ENCODE measurements at regions not wholly inside any gene's neighbourhood (a gene's known extent, or its start where the extent isn't known, plus 50 kb on each side); places are given as distances from the start of the nearest gene placed in this dataset.

DNA sequence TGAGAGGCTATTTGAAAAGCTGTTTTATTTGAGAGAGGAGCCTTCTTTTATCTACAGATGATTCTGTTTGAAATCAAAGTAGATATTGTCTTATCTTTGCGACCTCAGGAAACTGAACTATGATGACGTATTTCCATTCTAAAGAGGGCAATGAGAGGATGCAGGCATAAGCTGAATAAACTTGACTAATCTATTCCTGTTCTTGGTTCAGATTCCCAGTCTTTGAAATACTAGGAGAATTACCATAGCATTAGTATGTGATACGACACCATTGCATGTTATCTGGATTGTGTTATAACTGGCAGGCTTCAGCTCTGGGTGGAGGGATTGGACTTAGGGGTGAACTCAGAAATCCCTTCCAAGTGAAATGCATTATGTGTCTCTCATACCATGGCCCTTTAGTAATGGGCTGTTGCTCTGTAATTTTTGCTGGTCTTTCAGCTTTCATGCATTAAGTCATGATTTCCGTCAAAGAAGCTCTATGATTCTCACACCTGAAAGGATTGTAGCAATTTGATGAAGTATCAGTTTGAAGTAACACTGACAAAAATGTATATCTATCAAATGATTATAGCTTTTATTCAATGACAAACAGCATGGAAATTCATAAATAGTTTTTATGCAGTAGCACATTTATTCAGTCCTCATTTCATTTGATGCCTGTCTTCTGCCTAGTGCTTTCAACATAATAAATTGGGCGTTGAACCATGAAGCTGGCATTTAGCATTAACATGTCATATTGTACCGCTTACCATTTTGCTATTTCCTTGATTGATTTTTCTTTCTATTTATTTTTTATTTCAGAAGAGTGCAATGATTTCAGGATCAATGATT is 138.4 kb upstream of the SPACA1 start:
- no peak for DNase-seq (ENCODE audit: low read depth)

DNA sequence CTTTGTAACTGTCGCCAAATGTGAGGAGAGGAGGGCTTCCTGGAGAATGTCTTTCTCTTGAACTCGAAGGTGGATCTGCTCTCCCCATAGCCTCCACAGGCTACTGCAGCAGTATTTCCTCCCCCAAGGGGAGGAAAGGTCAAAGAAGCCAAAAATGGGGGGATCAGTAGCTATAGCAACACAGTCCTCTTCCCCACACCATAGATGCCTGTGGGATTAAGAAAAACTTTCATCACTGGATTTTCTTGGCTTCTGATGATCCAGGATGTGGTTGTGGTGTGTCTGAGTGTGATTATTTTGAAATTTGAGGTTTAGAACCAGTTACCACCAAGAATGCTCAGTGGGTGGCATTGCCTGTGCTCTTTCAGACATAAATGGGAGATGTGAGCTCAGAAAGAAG is 140.1 kb upstream of the SPACA1 start:
- DNase-seq (ENCODE audit: low read depth): peak; percentile 68

DNA sequence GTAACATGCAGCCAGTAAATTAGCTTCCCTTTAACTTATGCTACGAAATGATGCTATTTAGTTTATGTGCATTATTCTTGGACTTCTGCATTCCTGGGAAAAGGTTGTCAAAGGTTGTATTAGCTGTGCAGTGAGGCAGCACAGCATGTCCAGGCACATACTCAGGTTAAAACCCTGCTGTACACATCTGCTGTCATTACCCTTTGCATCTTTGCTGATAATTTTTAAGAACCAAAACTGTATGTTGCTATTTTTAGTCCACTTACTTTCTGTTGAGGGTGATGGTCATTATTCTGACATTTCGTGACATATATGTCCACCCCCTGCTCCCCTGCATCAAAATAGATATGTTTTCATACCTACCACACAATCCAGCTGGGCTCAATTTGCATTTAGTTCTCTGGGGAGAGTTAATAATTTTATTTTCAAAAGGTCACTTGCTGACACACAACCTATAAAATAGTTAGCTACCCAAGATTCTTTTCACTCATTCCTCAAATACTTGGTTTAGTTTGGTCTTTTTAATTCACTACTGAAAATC is 142.5 kb upstream of the SPACA1 start:
- no peak for DNase-seq (ENCODE audit: low read depth)

DNA sequence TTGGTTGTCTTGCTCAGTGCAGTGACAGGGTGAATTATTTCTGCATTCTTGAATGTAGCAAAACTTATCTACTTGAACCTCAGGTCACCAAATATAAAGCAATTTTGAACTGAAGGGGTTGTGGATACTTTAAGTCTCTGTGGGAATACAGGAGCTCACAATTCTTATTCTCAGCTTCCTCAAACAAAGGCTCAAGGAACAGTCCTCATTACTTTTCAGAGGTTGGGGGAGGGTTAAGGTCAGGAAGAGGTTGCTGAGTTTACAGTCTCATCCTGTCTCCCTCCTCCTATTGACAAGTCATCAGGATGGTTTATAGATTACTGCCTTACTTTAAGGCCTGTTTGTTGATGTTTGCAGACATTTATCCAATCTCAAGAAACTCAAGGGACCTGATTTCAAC is 143.6 kb upstream of the SPACA1 start:
- DNase-seq (ENCODE audit: low read depth): no peak

DNA sequence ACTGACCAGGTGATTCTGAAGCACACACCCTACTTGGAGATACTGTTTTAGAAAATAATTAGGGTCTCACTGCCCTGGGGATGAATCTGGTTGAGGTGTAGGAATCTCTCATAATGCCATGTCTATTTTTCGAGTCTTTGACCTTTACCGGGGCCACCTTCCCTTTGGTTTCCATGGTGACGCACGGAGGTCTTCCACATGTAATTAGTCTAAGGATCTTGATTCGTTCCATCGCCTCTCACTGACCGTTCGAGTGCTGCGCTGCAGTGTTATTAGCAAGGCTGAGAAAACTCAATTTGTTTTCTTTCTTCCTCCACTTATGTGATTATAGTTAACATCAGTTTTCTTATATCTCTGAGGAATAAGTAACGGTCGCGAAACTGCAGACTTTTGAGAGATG is 144.3 kb upstream of the SPACA1 start:
- no peak for DNase-seq (ENCODE audit: low read depth)

DNA sequence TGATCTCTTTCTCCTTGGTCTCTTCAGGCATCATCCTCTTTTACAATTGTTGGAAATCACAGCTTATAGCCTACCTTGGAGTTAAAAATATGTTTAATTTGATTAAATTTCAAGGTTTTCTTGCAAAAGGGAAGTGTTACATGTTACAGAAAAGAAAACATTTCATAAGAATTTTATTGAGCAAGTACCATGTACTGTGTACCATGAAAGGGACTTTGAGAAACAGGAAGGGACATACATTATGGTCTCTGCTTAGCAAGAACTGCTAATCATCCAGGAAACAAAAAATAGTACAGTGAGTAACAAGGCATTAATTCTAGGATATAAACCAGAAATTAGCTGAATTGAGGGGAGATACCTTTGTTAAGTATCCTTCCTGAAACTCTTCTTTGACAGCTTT is 145.3 kb upstream of the SPACA1 start:
- DNase-seq (ENCODE audit: low read depth): no peak

DNA sequence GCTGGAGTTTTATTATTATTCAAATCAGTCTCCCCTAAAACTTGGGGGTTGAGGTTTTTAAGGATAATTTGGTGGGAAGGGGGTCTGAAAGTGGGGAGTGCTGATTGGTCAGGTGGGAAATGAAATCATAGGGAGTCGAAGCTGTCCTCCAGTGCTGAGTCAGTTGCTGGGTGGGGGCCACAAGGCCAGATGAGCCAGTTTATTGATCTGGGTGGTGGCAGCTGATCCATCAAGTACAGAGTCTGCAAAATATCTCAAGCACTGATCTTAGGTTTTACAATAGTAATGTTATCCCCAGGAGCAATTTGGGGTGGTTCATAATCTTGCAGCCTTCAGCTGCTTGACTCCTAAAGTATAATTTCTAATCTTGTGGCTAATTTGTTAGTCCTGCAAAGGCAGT is 146.0 kb upstream of the SPACA1 start:
- no peak for DNase-seq (ENCODE audit: low read depth)

DNA sequence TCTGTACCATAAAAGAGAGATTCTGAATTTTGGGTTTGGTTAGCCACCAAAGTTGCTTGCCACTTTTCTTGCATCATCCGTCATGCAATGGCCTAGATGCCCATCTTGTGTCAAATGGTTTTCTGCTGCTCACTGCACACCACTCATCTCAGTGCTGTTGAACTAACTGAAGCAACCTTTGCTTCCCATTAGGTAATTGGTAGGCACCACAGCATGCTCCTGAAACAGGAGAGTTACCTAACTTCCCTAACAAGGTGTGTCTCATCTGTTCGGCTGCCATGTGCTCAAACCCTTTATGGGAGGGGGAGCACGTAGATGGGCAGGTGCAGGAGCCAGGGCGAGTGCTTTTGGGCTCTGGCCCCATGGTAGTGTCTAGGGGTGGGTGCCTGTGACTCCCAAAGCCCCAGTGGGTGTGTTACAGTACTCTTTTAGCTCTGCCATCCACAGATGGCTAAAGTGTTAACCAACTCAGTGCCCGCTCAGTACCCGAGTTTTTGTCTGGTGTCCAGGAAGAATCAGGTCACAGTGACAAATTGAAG is 147.4 kb upstream of the SPACA1 start:
- DNase-seq (ENCODE audit: low read depth): no peak

DNA sequence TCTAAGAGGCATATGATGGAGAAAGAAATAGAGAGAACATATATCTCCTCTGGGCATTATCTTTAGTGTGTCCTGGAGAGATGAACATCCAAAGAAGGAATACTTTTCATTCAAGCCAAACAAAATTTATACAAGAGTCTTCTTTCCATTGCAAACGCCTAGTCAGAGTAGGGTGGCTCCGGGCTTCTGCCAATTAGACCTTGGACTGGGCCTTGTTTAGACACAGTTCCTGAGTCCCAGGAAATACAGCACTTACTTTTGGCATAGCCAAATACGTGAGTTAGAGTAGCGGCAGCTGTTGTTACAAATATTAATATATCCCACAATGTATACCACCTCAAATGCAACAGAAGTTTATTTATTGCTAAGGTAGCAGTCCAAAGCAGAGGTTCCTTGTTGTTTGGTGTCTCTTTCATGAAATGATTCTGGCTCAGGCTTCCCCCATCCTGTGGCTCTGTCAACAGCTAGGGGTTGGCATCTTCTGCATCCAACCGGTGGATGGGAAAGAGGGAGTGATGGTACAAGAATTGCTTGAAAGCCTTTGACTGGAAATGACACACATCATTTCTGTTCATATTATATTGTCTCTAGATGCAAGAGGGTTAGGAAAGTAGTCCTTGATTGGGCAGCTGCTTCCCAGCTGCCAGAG is 148.0 kb upstream of the SPACA1 start:
- DNase-seq (ENCODE audit: low read depth): no peak

DNA sequence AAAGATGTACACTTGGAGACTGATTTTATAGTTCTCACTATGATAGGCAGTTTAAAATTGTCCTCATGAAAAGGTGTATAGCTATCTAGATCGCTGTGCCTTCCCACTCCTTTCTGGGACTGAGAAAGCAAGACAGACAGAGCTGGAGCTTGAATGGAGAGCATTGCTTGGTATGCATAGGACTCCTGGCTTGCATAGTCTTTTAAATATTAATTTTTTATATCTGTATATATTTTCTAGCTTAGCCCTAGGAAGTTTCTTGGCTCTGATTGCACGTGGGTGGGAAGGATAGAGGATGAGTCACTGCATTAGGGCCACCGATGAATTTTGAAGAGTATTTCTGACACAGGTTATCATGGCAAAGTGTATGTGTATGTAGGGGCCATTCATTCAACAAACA is 150.0 kb upstream of the SPACA1 start:
- DNase-seq (ENCODE audit: low read depth): no peak

DNA sequence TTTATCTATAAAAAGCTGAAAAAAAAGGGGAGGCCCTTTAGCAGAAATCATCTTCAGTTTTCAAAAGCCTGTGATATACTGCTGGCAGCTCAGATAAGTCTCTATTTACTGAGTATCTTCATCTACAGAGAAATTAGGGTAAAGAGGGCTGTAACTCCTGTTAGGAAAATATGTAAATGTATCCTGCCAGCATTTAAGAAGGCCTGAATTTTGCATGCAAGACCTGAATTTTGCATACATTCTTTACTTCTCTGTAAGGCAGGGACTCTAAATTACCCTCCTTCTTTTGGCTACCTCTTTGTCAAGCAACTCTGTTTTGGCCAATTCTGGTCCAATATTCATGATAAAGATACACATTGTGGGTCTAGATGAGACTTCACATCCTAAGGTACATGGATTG is 150.6 kb upstream of the SPACA1 start:
- DNase-seq (ENCODE audit: low read depth): no peak

DNA sequence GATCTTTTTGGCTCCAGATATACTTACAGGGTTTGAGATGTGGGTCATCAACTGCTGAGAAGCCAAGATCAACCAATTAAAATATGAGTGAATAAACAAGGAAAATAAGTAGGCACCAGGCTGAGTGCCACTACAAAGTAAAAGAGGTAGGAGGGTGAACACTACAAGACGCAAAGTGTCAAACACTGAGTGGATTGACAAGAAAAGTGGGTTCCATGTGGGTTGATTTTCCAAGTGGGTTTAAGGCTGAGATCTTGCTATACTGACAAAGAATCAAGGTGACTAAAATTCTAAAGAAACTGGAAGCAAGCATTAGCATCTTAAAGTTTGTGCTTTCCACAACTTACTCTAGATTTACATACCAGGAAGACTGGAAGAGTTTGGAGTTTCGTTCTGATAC is 160.4 kb upstream of the SPACA1 start:
- DNase-seq (ENCODE audit: low read depth): no peak

DNA sequence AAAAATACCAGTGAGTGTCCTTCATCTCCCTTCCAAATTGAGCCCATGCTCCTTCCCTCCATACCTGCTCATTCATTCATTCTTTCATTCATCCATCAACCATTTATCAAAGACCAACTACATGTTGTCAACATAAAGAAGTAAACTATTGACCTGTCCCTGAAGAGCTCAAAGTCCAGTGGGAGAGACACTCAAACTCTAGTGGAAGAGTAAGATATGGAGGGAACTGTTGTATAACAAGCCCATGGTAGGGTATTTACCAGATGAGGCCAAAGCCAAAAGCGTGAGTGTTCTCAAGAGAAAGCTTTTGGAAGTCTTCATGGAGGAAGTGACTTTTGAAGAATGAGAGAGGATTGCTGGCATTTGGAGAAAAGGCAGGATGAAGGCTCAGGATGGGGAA is 163.4 kb upstream of the SPACA1 start:
- DNase-seq (ENCODE audit: low read depth): no peak

DNA sequence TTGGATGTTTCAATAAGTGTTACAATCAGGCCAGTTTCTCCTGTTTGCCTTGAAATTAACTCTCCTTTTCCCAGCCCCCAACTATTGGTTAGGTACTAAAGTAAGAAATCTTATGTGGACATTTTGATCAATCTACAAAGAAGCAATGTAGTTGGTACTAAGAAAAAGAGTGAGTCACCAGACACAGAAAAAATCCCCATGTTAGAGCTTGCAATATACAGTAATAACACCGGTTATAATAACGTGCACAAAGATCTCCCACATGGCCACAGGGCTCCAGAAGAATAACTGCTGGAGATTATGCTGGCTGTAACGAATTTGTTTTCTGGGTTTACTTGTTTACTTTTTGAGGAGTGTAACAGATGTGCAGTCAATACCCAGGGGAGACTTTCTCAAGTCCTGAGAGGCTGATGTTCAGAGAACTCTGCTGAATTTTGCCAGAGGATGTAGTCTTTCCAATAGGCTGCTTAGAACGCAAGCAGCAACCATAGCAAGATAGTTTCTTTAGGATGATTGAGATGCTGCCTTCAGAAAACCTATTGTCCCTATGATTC is 166.2 kb upstream of the SPACA1 start:
- DNase-seq (ENCODE audit: low read depth): no peak

DNA sequence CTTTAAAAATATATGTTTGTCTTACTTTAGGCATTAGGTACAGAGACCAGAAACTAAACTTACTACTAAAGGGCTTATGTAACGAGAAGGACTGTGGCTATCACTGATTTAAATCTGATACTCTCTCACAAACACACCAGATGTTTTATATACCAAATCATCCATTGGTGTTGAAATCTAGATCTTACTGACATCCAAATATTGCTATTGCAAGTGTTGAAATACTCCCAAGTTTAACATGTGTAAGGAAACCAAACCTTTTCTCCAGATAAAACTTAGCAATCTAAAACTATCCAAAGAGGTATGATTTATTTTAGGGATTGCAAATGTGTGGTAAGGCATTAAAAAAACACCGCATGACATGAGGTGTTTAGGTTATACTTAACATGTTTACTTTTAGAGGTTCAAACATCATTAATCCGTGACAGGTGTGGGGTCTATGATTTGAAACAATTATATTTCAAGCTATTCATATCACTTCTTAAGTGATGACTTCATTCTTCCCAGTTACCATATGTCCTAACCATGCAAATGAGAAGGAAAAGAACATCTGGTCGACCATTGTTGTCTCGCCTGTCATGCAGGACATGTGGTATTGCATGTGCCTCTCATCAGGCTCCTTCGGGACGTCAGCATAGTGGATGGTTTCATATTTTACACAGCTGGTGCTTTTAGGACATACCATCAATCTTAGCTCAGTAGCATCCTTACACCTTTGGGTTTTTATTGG is 168.3 kb upstream of the SPACA1 start:
- DNase-seq (ENCODE audit: low read depth): peak; percentile 30

DNA sequence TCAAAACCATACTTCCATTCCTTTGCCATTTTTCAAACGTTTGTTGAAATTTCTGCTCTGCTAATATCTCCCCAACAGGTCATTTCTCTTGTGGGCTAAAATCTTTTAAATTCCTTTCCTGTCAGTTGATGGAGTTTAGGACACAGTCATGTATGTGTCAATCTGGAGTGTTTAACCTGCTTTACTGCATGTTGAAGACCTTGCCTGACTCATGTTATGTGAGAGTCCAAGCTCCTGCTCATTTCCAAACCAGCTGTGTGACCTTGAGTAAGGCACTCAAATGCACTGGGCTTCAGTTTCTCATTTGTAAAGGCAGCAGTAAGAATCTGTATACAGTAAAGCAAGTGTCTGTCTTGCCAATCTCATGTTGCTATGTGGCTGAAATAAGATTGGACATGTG is 171.9 kb upstream of the SPACA1 start:
- DNase-seq (ENCODE audit: low read depth): no peak

DNA sequence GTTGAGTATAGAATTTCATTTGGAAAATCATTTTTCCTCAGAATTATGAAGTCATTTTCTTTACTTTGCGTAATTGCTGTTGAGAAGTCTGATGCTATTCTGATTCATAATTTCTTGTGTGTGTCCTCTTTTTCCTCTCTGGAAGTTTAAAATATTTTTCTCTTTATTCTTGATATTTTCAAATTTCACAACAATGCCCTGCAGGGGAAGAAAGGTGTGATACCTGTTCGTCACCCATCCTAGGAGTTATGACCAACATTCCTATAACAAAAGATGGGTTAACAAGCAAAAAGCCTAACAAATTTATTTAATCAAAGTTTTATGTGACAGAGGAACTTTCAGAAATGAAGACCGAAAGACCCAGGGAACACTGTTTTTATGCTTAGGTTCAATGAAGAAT is 171.5 kb upstream of the AKIRIN2 start:
- DNase-seq (ENCODE audit: low read depth): no peak

DNA sequence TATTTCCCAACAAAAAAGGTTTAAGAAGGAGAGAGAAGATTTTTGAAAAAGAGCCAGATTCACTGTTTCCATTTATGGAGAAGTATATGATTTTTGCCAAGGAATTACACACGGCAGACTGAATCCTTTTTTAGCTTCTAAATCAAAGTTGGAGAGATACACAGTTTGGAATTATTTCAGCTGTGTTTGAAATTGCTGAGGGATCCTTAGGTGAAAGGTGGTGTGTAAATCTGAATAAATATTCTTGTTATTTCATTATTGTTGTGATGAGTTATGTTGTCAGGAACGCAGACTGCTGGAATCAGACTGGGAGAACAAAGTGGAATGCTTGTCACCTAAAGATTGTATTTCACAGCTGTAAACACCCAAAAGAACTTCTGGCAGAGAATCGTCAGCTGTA is 168.5 kb upstream of the AKIRIN2 start:
- DNase-seq (ENCODE audit: low read depth): no peak

DNA sequence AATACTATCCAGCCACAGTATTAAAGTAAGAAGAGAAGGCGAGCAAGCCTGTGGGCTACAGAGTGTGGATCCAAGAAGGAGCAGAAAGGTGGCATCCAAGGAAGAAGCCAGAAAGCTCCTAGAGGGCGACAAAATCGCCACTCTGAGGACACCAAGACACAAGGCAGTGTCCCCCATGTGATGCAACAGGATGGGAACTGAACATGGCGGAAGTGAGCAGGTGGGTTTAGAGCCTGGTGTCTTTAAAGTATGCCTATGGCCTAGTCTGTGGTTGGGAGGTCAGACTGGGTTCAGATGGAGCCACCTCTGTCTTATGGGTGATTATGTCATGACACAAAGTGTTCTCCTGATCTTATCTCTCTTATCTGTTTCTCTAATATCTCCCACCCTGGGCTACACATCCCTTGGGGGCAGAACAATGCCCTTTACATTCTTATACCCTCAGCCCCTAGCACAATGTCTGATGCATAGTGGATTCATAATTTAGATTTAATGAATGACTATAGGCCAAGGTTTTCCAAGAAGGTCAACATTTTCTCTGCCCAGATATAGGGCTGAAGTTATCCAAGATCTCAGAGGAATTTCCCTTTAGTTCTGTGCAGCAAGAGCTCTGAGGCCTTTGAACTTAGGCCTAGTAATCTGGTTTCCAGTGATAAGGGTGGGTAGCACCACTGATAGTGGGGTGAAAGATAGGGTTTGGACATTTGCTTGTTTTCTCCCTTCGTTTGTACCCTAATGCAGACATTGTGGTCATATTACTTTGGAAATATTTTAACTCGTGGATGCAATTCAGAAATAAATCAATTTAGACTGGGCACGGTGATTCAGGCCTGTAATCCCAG is 167.3 kb upstream of the AKIRIN2 start:
- DNase-seq (ENCODE audit: low read depth): no peak

DNA sequence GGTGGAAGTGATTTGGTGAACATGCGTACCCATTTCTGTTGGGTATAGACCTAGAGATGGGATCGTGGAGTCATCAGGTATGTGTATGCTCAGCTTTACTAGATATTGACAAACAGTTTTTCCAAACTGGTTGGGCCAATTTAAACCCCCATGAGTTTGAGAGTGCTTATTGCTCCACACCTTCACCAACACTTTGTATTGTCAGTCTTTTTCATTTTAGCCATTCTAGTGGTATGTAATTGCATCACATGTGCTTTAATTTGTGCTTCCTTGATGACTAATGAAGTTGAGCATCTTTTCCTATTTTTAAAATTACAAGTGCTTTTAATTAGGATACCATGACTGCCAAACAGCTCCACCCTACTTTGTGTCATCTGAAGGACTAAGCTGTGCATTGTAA is 158.9 kb upstream of the AKIRIN2 start:
- DNase-seq (ENCODE audit: low read depth): no peak

DNA sequence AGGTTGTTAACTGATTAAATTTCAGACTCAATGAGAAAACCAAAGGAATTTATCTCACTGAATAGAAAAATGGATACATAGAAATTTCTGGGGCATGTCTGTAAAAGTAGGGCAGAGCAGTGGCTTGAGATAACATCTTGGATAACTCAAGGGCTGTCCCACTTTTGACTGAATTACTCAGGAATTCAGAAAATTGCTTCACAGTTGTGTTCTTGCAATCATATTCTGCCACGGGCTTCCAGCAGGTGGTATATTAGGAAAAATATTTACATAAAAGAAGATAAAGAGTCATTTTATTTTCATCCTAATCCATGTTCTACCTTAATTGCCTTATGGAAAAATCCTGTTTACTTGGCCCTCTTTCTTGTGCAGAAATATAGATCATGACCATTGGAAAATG is 156.4 kb upstream of the AKIRIN2 start:
- DNase-seq (ENCODE audit: low read depth): no peak

Measured in HS-5 (cell line).